ENCODE measurements at regions not wholly inside any gene's neighbourhood (a gene's known extent, or its start where the extent isn't known, plus 50 kb on each side); places are given as distances from the start of the nearest gene placed in this dataset.
"Not testable (repeated sequence)": the region's sequence is repeated elsewhere in the genome, so short reads cannot be mapped to it uniquely, and the experiment has no call there.

DNA sequence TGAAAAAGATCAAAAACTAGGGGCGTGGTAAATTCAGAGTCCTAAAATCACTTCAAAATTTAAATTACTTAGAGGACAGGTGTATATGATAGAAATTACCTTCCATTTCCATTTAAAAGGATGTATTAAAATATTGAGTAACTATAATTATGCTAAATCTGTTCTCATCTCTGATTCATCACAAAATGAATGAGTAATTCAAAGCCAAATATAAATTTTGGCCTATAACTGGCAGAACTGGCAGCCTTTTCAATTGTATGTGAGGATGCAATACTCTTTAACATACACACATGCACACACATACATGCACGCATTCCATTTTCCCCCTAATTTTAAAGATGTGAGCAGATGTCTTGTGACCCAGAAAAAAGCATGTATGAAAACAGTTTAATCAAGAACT lies 194.6 kb downstream of the EPM2A start:
- DNase-seq = no peak

DNA sequence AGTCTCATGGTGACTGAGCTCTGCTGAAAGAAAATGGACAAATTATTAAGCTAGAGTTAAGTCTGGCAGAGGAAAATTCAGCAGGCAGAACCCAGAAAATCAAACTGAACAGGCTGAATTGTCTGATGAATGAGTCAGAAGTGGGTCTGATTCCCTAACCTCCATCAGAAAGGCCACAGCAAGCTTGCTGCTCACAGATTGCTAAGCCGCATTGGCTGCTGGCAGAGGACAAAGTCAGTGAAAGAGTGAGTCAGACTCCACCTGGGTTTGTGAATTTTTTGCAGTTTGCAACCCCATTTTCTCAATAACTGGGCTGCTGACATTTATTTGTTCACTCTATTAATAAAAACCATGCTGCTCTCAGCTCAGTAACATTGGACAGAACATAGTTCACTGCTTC lies 191.3 kb downstream of the EPM2A start:
- DNase-seq = no peak

DNA sequence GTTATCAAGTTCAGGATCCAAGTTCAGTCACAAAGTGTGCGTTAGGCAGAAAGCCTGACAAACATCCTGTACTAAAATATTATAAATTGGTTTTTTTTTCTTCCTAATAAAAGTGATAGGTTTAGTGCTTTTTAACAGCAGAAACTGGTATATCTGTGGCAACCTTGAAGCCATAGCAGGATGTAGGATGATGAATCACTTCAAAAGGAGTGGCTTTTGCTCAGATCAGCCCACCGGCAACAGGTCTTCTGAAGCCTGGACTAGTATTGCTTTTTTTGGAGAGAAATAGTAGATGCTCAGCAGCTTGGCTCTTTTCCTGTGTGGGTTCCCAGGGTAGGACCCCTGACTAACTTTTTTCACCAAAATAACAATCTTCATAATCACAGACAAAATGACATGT lies 190.8 kb downstream of the EPM2A start:
- no peak for DNase-seq

DNA sequence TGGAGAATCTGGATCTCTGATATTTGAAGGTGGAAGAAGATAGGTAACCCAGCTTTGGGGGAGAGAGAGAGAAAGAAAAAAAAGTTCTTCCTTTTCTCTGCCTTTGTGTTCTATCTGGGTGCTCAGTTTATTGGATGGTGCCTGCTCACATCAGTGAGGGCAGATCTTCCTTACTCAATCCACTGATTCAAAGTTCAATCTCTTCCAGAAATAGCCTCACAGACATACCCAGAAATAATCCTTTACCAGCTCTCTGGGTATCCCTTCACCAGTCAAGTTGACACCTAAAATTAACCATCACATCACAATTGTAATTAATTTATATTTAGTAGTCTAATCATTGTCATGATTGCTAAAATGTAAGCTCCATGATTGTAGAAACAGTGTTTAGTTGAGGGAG lies 189.1 kb downstream of the EPM2A start:
- DNase-seq = no peak

DNA sequence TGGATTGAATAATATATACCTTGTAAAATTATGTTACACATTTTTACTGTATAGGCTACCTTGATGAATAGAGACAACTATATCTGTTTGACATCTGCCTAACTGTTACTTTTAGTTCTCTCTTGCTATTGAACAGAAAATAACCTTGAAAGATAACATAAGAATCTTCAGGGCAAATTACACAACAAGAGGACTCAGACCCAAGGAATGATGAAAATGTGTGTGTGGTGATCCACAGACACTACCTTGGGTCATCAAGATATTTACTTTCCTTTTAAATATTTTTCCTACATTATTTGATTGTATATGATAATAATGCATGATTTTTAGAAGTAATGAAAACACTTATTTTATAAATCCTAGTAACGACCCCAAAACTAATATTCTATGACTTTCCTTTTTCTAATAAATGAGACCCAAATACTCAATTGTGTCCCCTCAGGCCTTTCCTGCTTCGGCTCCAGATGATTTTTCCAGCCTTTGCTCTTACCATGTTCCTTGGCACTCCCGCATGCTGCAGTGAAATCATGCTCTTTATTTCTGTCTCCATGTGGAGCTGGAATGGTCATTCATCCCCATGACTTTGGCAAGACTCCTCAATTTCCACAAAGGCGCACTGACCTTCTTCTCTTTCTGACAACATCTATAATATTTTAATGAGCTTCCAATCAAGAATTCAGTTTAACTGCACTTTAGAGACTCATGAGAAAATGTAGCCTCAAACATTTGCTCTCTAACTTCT lies 187.6 kb downstream of the EPM2A start:
- DNase-seq = no peak

DNA sequence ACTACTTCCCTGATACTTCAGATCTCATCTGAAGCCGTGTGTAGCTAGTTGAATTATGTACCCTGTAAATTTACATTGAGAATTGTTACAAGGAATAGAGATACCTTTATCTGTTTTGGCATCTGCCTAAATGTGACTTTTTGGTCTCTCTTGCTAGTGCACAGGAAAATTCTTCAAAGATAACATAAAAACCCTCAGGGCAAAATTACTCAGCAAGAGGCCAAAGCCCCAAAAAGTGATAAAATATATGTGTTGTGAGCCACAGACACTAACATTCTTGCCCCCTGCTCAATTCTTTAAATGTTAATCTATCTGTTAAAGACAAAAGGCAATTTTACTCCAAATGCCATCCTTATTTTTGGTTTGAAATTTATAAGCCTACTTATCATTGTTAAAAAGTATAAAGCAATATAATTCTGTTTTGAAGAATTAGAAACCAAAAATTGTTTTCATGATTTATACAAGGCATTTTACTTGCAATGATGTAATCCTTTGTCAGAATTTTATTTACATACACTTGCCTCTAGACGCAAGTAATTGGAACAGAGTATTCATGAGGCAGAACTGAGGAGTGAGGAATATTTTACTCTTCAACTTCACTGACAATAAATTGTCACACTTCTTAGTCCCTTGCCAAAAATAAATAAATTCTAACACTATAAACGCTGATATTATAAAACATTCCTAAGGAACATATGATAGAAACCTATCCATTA lies 186.2 kb downstream of the EPM2A start:
- DNase-seq = no peak

DNA sequence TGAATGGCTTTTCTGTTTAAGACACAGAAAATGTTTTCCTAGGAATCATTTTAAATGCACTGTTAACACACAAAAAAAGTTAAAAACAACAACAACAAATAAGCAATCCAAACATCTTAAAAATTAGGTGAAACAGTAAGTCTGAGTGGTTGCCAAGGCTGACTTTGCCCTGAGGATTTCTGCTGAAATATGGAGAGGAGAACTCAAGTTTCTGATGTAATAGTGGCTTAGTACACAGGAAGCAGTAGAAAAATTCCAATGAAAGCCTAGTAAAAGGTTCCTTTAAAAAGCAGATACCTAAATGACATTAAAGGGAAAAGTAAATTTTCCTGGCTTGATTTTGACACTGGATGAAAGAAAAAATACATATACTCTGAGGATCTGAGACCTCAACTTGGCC lies 184.2 kb downstream of the EPM2A start:
- no peak for DNase-seq

DNA sequence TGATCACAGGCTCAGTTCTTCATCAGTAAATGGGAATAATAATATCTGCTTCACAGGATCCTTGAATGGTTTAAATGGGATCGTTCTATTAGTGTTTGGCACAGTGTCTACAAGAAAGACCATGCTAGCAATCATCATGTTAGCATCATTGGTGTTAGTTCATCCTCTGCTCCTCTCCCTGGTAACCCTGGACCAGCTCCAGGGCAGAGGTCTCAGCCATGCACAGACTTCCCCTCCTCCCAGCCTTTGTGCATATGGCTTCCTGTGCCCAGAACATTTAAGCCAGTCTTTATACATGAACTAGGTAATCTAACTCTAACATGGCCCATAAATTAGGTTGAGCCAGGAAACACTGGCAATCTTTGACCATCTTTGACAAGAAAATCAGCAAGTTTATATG lies 180.2 kb downstream of the EPM2A start:
- DNase-seq = no peak

DNA sequence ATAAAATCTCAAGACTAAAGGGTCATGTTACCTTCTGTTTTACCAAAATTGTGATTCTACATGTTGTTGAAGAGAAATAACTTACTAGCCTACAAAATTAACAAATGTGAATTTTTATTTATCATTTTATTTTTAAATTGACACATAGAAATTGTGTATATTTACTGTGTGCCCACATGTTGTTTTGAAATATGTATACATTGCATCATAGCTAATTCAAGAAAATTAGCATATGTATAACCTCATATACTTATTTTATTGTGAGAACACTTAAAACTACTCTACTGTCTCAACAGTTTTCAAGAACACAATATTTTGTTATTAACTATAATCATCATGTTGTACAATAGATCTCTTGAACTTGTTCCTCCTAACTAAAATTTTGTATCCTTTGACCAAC lies 177.8 kb downstream of the EPM2A start:
- DNase-seq = no peak

DNA sequence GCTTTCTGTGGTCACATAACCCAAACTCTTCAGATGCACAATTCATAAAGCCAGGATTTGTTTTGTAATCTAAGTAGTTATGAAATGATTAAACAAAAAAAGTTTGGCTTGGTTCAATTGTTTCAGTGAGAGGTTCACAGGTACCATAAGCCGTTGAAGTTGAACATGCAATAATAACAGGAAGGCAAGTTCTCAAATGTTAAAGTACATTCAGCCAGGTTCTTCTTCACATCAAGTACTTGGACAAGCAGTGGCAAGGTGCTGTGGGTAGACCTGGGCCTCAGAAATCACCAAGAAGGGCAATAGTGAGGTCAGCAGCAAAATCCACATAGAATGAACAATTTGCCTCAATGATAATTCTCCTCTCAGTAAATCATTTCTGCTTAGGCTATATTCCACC lies 175.5 kb downstream of the EPM2A start:
- no peak for DNase-seq

DNA sequence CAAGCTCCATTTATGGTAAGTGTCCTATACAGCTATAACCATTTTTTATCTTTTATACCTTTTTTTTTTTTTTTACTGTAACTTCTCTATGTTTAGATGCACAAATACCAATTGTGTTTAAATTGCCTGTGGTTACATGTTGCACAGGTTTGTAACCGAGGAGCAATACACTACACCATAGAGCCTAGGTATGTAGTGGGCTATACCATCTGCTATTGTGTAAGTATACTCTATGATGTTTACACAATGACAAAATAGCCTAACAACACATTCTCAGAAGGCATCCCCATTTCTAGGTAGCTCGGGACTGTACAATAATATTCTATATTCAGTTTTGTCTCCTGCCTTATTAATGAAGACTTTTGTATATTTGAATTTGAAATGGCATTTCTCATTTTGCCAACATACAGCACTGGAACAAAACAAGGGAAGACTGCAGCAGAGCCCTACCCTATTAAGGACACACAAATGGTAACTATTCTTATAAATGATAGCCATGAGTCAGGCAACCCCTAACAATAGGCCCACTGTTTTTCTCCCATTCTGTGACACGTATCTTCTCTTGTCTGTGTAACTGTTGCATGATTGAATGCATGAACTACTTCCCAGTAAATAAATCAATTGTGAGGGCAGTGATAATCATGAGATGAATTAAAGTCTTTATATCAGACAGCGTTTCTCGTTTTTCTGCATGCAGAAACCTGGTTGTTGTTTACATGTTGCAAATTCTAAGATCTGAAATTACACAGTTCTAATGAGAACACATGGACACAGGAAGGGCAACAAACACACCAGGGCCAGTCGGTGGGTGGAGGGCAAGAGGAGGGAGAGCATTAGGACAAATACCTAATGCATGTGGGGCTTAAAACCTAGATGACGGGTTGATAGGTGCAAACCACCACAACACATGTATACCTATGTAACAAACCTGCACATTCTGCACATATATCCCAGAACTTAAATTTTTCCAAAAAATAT lies 173.9 kb downstream of the EPM2A start:
- DNase-seq = no peak

DNA sequence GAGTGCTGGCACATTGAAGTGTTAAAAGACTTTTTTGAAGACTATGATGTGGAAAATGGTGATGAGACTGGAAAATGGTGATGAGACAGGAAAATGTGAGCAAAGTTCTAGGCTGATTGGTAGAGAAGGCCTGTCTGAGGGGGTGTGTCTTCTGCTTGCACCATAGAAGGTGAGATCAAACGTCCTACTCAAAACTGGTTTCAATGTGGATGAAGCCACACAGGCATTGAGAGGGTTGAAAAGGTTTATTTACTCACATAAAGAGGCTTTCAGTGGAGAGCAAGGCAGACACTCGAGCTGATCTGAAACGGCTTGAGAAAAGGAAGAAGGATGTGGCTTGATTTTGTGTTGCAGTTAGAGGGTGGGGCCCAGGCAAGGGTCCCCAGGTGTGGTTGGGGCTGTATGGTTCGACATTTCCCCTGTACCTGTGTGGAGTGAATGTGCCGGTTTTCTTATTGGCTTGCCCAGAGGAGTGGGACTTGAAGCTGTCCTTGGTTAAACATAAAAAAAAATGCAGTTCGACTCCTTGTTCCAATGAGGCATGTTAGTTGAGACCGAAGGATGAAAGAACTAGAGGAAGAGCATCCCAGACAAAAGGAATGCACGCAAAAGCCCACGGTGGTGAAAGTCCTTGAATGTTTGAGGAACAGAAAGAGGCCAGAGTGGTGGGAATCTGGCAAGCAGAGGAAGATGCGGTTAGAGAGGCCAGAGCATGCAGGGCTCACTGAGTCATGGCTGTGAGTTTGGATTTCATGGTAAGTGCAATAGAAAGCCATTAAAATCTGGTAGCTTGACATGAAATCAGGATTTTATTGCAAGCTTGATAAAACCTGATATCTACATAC lies 172.3 kb downstream of the EPM2A start:
- DNase-seq = no peak

DNA sequence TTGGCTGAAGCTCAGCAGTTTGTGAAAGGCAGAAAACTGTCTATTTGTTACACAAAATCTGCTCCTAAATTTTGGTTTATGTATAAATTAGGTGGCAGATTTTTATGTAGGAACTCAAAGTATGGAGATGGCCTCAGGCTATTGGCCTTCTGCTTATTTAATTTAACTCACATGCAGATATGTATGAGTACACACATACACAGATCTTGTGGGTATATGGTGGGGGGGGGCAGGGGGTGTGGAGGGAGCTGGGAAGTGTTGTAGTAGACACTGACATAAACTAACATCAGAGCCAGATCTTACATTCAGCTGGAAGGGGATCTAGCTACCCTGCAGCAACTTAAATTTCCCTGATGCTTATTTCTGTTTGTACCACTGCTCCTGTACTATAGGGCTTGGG lies 170.8 kb downstream of the EPM2A start:
- no peak for DNase-seq

DNA sequence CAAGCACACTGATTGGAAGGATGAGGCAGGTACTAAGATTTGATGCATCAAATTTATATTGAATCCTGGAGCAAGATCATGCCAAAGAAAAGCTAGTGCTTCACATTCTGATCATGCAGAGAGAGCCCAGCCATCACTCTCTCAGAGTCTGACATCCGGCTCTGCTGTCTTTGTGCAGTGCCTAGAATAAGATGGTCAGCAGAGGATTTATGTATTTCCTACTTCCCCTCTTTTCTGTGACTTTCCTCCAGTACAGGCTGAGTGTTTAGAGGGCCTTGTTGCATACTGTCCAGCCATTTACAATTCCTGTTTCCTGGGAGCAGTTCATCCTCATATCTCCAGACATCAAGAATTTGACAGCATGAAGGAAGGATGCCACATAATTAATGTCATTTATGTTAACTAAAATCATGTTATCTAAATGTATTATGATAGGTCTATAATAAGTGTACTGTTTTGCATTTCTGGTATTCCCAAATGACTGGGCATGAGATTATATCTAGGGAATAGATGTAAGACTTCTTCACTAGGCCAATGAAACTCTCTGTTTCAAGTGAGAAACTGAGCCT lies 167.6 kb downstream of the EPM2A start:
- no peak for DNase-seq

DNA sequence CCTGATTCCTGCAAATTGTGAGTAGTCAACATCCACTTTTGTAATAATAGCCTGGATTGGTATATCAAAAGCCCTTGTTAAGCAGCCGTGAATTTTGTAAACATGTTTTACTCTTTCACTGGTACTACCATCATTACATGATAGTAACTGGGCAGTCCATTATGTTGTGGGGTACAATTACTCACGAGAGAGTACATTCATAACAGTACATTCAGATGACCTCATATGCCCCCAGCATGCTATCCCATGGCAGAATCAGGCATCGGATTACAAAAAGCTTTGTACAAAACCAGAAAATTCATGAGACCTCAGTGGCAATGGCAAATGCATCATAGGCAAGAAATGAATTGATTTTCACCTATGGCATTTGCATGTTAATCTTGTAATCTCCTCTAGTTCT lies 166.2 kb downstream of the EPM2A start:
- peak; percentile 5 for DNase-seq

DNA sequence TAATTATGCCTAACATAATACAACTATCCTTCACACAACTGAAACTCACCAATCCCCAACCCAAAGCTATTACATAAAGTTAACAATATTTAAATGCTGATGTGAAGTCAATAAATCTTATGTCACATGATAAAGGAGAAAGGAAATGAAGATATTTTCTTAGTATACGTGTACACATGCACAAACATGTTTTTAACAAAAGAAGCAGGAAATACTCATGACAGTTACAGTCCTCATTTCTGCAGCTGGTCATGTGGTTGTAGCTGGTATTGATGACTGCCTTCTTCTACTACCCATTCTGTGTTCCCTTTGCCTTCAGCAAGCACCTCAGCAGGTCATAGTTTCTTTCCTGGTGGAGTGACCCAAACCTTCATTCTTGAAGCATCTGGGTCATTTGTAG lies 165.0 kb downstream of the EPM2A start:
- DNase-seq = not testable (repeated sequence)

DNA sequence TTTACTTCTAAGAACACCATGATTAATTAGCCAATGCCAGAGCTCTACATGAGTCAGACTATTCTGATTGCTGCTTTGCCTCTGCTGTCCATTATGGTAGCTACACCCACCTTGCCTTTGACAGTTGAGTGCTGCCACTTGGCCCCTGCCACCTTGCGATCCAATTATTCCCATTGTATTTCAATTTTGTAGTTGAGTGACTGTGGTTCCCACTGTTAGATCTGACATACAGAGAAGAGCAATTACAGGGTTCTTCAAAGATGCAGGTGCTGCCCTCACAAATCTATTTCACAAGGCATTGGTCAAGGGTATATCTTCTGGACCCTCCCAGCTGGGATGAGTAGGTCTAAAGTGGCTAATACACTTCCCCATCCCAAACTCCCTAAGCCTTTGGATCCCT lies 161.1 kb downstream of the EPM2A start:
- not testable (repeated sequence) for DNase-seq
